ENCODE measurements at regions not wholly inside any gene's neighbourhood (a gene's known extent, or its start where the extent isn't known, plus 50 kb on each side); places are given as distances from the start of the nearest gene placed in this dataset.

- no peak for TF ChIP-seq CTCF (IDR thresholded peaks at IDR 0.05)
- TF ChIP-seq EZH2phosphoT487 (IDR thresholded peaks at IDR 0.05), result no peak
- no peak for TF ChIP-seq EZH2 (IDR thresholded peaks at IDR 0.05)
Observed at GRCh38 chr2:8082840-8083239, 599.0 kb upstream of the ID2 start.
